Liver (tissue), 8 donors: ENCODE measurements at regions not wholly inside any gene's neighbourhood (a gene's known extent, or its start where the extent isn't known, plus 50 kb on each side); places are given as distances from the start of the nearest gene placed in this dataset.
"Not testable (repeated sequence)": the region's sequence is repeated elsewhere in the genome, so short reads cannot be mapped to it uniquely, and the experiment has no call there.

Source experiments
- DNase-seq: peaks from one replicate; pipeline ENCODE4 v3.0.0-alpha.2; 2017; ENCODE audit warnings: low spot score
- H3K27ac ChIP-seq, 2 donors: one replicate each; pipeline ENCODE4 v1.7.0; 2013; ENCODE audit warnings: inconsistent platforms in 2 of 2, low read length in 2 of 2, control low read depth in 1 of 2, low read depth in 1 of 2, mild to moderate bottlenecking in 1 of 2
- H3K27me3 ChIP-seq, 4 donors: one replicate each; pipeline versions ENCODE4 v1.6.1 to v1.7.0; 2013; ENCODE audit warnings: low read length in 3 of 4, inconsistent platforms in 1 of 4, mild to moderate bottlenecking in 1 of 4, moderate library complexity in 1 of 4; ENCODE audit not compliant: control insufficient read depth in 4 of 4, insufficient read depth in 4 of 4
- H3K36me3 ChIP-seq, 4 donors: one replicate each; pipeline versions ENCODE4 v1.6.1 to v1.7.0; 2013; ENCODE audit warnings: low read length in 3 of 4, mild to moderate bottlenecking in 3 of 4, low read depth in 1 of 4, moderate library complexity in 1 of 4; ENCODE audit not compliant: control insufficient read depth in 4 of 4, insufficient read depth in 3 of 4
- H3K4me1 ChIP-seq, 4 donors: one replicate each; pipeline versions ENCODE4 v1.6.1 to v1.7.0; 2013; ENCODE audit warnings: low read length in 3 of 4, mild to moderate bottlenecking in 3 of 4, moderate library complexity in 1 of 4; ENCODE audit not compliant: control insufficient read depth in 4 of 4, insufficient read depth in 4 of 4
- H3K4me3 ChIP-seq, 3 donors: one replicate each; pipeline versions ENCODE4 v1.6.1 to v1.7.0; 2013; ENCODE audit warnings: low read length in 3 of 3, control low read depth in 1 of 3, low read depth in 1 of 3, mild to moderate bottlenecking in 1 of 3
- H3K9ac ChIP-seq, 2 donors: one replicate each; pipeline ENCODE4 v1.7.0; 2013; ENCODE audit warnings: low read length in 2 of 2, mild to moderate bottlenecking in 2 of 2, moderate library complexity in 2 of 2, control low read depth in 1 of 2, low read depth in 1 of 2
- H3K9me3 ChIP-seq, 4 donors: one replicate each; pipeline versions ENCODE4 v1.6.1 to v1.7.0; 2013; ENCODE audit warnings: low read length in 3 of 4; ENCODE audit not compliant: control insufficient read depth in 4 of 4
- CTCF ChIP-seq: fragments of 150-350 bp; IDR thresholded peaks from 2 replicates; pipeline ENCODE4 v1.5.1; 2017; ENCODE audit warnings: improper control_type of control experiment, low read depth, low read length; ENCODE audit not compliant: missing input control
- EGR1 ChIP-seq, 2 donors: IDR thresholded peaks; 2 replicates each; pipeline ENCODE4 v1.6.1; 2016 to 2018; ENCODE audit warnings: antibody characterized with exemption in 2 of 2, low read depth in 2 of 2
- FOXA1 ChIP-seq: IDR thresholded peaks from 2 replicates; pipeline ENCODE4 v1.6.1; 2016; ENCODE audit warnings: antibody characterized with exemption
- FOXA2 ChIP-seq: IDR thresholded peaks from 2 replicates; pipeline ENCODE4 v1.6.1; 2016; ENCODE audit warnings: antibody characterized with exemption
- GABPA ChIP-seq, 2 donors: IDR thresholded peaks in 1 of 2; conservative IDR thresholded peaks in 1 of 2; 2 replicates each; pipeline ENCODE4 v1.6.1; 2016; ENCODE audit warnings: antibody characterized with exemption in 2 of 2, mild to moderate bottlenecking in 1 of 2, moderate library complexity in 1 of 2
- HNF4A ChIP-seq, 2 donors: conservative IDR thresholded peaks; 2 replicates each; pipeline ENCODE4 v1.6.1; 2016; ENCODE audit warnings: antibody characterized with exemption in 2 of 2, mild to moderate bottlenecking in 2 of 2
- HNF4G ChIP-seq: IDR thresholded peaks from 2 replicates; pipeline ENCODE4 v1.6.1; 2016; ENCODE audit warnings: antibody characterized with exemption
- JUND ChIP-seq, 2 donors: IDR thresholded peaks; 2 replicates each; pipeline ENCODE4 v1.6.1; 2016; ENCODE audit warnings: antibody characterized with exemption in 2 of 2
- NR2F2 ChIP-seq: IDR thresholded peaks from 2 replicates; pipeline ENCODE4 v1.6.1; 2016; ENCODE audit warnings: antibody characterized with exemption
- RAD21 ChIP-seq, 2 donors: IDR thresholded peaks; 2 replicates each; pipeline ENCODE4 v1.6.1; 2016; ENCODE audit warnings: antibody characterized with exemption in 2 of 2, mild to moderate bottlenecking in 2 of 2
- REST ChIP-seq: IDR thresholded peaks from 2 replicates; pipeline ENCODE4 v1.6.1; 2016; ENCODE audit warnings: antibody characterized with exemption, mild to moderate bottlenecking
- RXRA ChIP-seq, 2 donors: IDR thresholded peaks; 2 replicates each; pipeline ENCODE4 v1.6.1; 2017 to 2018; ENCODE audit warnings: antibody characterized with exemption in 2 of 2, mild to moderate bottlenecking in 1 of 2
- SP1 ChIP-seq: IDR thresholded peaks from 2 replicates; pipeline ENCODE4 v1.6.1; 2018; ENCODE audit warnings: antibody characterized with exemption, mild to moderate bottlenecking
- TAF1 ChIP-seq: conservative IDR thresholded peaks from 2 replicates; pipeline ENCODE4 v1.6.1; 2016; ENCODE audit warnings: antibody characterized with exemption, mild to moderate bottlenecking
- YY1 ChIP-seq: IDR thresholded peaks from 2 replicates; pipeline ENCODE4 v1.6.1; 2016; ENCODE audit warnings: antibody characterized with exemption, mild to moderate bottlenecking
- WGBS: extraction: QIAGEN DNeasy Blood & Tissue Kit; methylation state at CpG from one replicate; pipeline ENCODE4 v1.1.7; 2013; 5-methylcytosine and 5-hydroxymethylcytosine counted together
- TF ChIP-seq, protein P1 (sequence below): IDR thresholded peaks from 2 replicates; pipeline ENCODE4 v1.6.1; 2016; ENCODE audit warnings: antibody characterized with exemption
- TF ChIP-seq, protein P2 (sequence below): IDR thresholded peaks from 2 replicates; pipeline ENCODE4 v1.6.1; 2016; ENCODE audit warnings: antibody characterized with exemption
- TF ChIP-seq, protein P3 (sequence below): IDR thresholded peaks from 2 replicates; pipeline ENCODE4 v1.6.1; 2016; ENCODE audit warnings: antibody characterized with exemption
- donor health status: healthy.
- donor health status: healthy.
- donor health status: healthy.
- donor health status: healthy.
- donor health status: healthy.

- 91% methylated on average over 3 of the region's 3 CpGs for whole genome bisulfite sequencing
- Histone ChIP-seq H3K9me3 (no peaks in the 10 kb centered on the region), H3K4me3 (no peak overlapping the region), H3K27ac (no peak overlapping the region), H3K27me3 (no peaks in the 10 kb centered on the region), H3K9ac (no peak overlapping the region), H3K36me3 (no peaks in the 10 kb centered on the region), H3K4me1 (no peaks in the 10 kb centered on the region)
- TF ChIP-seq, protein P1, sequence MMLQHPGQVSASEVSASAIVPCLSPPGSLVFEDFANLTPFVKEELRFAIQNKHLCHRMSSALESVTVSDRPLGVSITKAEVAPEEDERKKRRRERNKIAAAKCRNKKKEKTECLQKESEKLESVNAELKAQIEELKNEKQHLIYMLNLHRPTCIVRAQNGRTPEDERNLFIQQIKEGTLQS: no peak
- no peak for TF ChIP-seq CTCF
- no peak for TF ChIP-seq RAD21 (IDR thresholded peaks at IDR 0.05)
- no peak for TF ChIP-seq SP1
- TF ChIP-seq, protein P2, sequence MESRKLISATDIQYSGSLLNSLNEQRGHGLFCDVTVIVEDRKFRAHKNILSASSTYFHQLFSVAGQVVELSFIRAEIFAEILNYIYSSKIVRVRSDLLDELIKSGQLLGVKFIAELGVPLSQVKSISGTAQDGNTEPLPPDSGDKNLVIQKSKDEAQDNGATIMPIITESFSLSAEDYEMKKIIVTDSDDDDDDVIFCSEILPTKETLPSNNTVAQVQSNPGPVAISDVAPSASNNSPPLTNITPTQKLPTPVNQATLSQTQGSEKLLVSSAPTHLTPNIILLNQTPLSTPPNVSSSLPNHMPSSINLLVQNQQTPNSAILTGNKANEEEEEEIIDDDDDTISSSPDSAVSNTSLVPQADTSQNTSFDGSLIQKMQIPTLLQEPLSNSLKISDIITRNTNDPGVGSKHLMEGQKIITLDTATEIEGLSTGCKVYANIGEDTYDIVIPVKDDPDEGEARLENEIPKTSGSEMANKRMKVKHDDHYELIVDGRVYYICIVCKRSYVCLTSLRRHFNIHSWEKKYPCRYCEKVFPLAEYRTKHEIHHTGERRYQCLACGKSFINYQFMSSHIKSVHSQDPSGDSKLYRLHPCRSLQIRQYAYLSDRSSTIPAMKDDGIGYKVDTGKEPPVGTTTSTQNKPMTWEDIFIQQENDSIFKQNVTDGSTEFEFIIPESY: no peak
- no peak for TF ChIP-seq RXRA (IDR thresholded peaks at IDR 0.05)
- TF ChIP-seq GABPA (IDR thresholded peaks at IDR 0.05 in 1 of 2, conservative IDR thresholded peaks at IDR 0.05 in 1 of 2): no peak
- no peak for TF ChIP-seq REST
- no peak for TF ChIP-seq FOXA1
- no peak for TF ChIP-seq HNF4G
- no peak for TF ChIP-seq FOXA2
- TF ChIP-seq EGR1 (IDR thresholded peaks at IDR 0.05; ENCODE audit: low read depth in 2 of 2): no peak
- TF ChIP-seq JUND (IDR thresholded peaks at IDR 0.05): no peak
- TF ChIP-seq NR2F2: no peak
- no peak for TF ChIP-seq TAF1
- TF ChIP-seq, protein P3, sequence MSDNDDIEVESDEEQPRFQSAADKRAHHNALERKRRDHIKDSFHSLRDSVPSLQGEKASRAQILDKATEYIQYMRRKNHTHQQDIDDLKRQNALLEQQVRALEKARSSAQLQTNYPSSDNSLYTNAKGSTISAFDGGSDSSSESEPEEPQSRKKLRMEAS: no peak
- no peak for TF ChIP-seq YY1
- no peak for TF ChIP-seq HNF4A (conservative IDR thresholded peaks at IDR 0.05)
- no peak for DNase-seq
These were observed 181.1 kb upstream of the SESN3 start for GRCh38 chr11:95412074-95412473.

- H3K9me3 ChIP-seq, H3K4me3 ChIP-seq, H3K27ac ChIP-seq, DNase-seq, H3K4me1 ChIP-seq, H3K9ac ChIP-seq, H3K36me3 ChIP-seq, H3K27me3 ChIP-seq: not testable (repeated sequence)
These were observed 179.7 kb upstream of the SESN3 start for GRCh38 chr11:95410707-95411106.
